Hematopoietic multipotent progenitor cell treated with erythropoietin and hydrocortisone succinate and interleukin-3 and kit ligand, for 6 days (in vitro differentiated cells): ENCODE measurements at regions not wholly inside any gene's neighbourhood (a gene's known extent, or its start where the extent isn't known, plus 50 kb on each side); places are given as distances from the start of the nearest gene placed in this dataset.
"Not testable (repeated sequence)": the region's sequence is repeated elsewhere in the genome, so short reads cannot be mapped to it uniquely, and the experiment has no call there.

Experiments used
- DNase-seq: peaks from one replicate; pipeline ENCODE4 v3.0.0-alpha.2; 2015

- no peak for DNase-seq
Measured at GRCh38 chr16:14384745-14385144, 245.3 kb downstream of the PARN start.

GRCh38 chr16:14383844-14384243 is 246.2 kb downstream of the PARN start:
- not testable (repeated sequence) for DNase-seq

- no peak for DNase-seq
Measured at GRCh38 chr16:14378689-14379467, 251.2 kb downstream of the PARN start.

- DNase-seq, result peak; percentile 10
Measured at GRCh38 chr16:14378131-14378551, 251.9 kb downstream of the PARN start.

- no peak for DNase-seq
Measured at GRCh38 chr16:14377326-14377725, 252.7 kb downstream of the PARN start.

- DNase-seq, result no peak
Measured at GRCh38 chr16:14375132-14375491, 254.9 kb downstream of the PARN start.

GRCh38 chr16:14374451-14375131 is 255.5 kb downstream of the PARN start:
- DNase-seq, result no peak

- DNase-seq, result no peak
Measured at GRCh38 chr16:14373896-14374295, 256.2 kb downstream of the PARN start.

- DNase-seq, result no peak
Measured at GRCh38 chr16:14373406-14373805, 256.7 kb downstream of the PARN start.

- no peak for DNase-seq
Measured at GRCh38 chr16:14372471-14372870, 257.6 kb downstream of the PARN start.

- DNase-seq, result no peak
Measured at GRCh38 chr16:14371778-14372431, 258.2 kb downstream of the PARN start.

- no peak for DNase-seq
Measured at GRCh38 chr16:14370736-14371234, 259.3 kb downstream of the PARN start.

GRCh38 chr16:14369734-14370598 is 260.1 kb downstream of the PARN start:
- DNase-seq, result no peak

GRCh38 chr16:14368399-14368798 is 261.7 kb downstream of the PARN start:
- DNase-seq, result no peak

GRCh38 chr16:14366974-14367707 is 262.9 kb downstream of the PARN start:
- DNase-seq, result no peak

GRCh38 chr16:14366447-14366846 is 263.6 kb downstream of the PARN start:
- no peak for DNase-seq

GRCh38 chr16:14365200-14365851 is 264.7 kb downstream of the PARN start:
- DNase-seq, result no peak

GRCh38 chr16:14364386-14365199 is 265.5 kb downstream of the PARN start:
- DNase-seq, result no peak

GRCh38 chr16:14364112-14364385 is 266.0 kb downstream of the PARN start:
- no peak for DNase-seq

- DNase-seq, result no peak
Measured at GRCh38 chr16:14362774-14363371, 267.2 kb downstream of the PARN start.
